HG03575 (cell line): ENCODE measurements at regions not wholly inside any gene's neighbourhood (a gene's known extent, or its start where the extent isn't known, plus 50 kb on each side); places are given as distances from the start of the nearest gene placed in this dataset.
"Not testable (repeated sequence)": the region's sequence is repeated elsewhere in the genome, so short reads cannot be mapped to it uniquely, and the experiment has no call there.

ENCODE experiments used
- ATAC-seq: cut with Tn5 transposase; IDR thresholded peaks from one replicate; pipeline ENCODE4 v1.9.1; 2021; ENCODE audit not compliant: unreplicated experiment, insufficient number of reproducible peaks, low FRiP score; ENCODE audit errors: extremely low read depth

GRCh38 chr4:189131118-189131517 is 809.6 kb upstream of the FRG1 start:
- ATAC-seq = no peak

GRCh38 chr4:189136462-189136861 is 804.2 kb upstream of the FRG1 start:
- ATAC-seq = no peak

GRCh38 chr4:189143263-189143952 is 797.3 kb upstream of the FRG1 start:
- no peak for ATAC-seq

GRCh38 chr4:189147005-189147929 is 793.4 kb upstream of the FRG1 start:
- no peak for ATAC-seq

GRCh38 chr4:189155083-189155482 is 785.6 kb upstream of the FRG1 start:
- not testable (repeated sequence) for ATAC-seq

GRCh38 chr4:189162073-189162789 is 778.4 kb upstream of the FRG1 start:
- ATAC-seq = no peak

GRCh38 chr4:189162888-189163287 is 777.8 kb upstream of the FRG1 start:
- ATAC-seq = no peak

GRCh38 chr4:189176002-189176401 is 764.7 kb upstream of the FRG1 start:
- no peak for ATAC-seq

GRCh38 chr4:189177130-189177529 is 763.5 kb upstream of the FRG1 start:
- ATAC-seq = no peak

GRCh38 chr4:189178125-189178746 is 762.4 kb upstream of the FRG1 start:
- ATAC-seq = no peak

GRCh38 chr4:189185810-189186432 is 754.8 kb upstream of the FRG1 start:
- ATAC-seq = no peak

- no peak for ATAC-seq
Measured at GRCh38 chr4:189187531-189188052, 753.1 kb upstream of the FRG1 start.

- ATAC-seq = no peak
Measured at GRCh38 chr4:189198624-189199023, 742.0 kb upstream of the FRG1 start.

- ATAC-seq = no peak
Measured at GRCh38 chr4:189200353-189200752, 740.3 kb upstream of the FRG1 start.

GRCh38 chr4:189202182-189202868 is 738.3 kb upstream of the FRG1 start:
- no peak for ATAC-seq

GRCh38 chr4:189202869-189203271 is 737.8 kb upstream of the FRG1 start:
- ATAC-seq = no peak

- no peak for ATAC-seq
Measured at GRCh38 chr4:189204616-189205015, 736.1 kb upstream of the FRG1 start.

- no peak for ATAC-seq
Measured at GRCh38 chr4:189206953-189207352, 733.7 kb upstream of the FRG1 start.
